Astrocyte (in vitro differentiated cells and primary cell): ENCODE measurements at regions not wholly inside any gene's neighbourhood (a gene's known extent, or its start where the extent isn't known, plus 50 kb on each side); places are given as distances from the start of the nearest gene placed in this dataset.

ENCODE experiments used
- CTCF ChIP-seq: IDR thresholded peaks from 2 replicates; pipeline ENCODE4 v1.5.1; 2011; ENCODE audit warnings: low read depth, mild to moderate bottlenecking, inconsistent platforms, low read length, moderate library complexity; ENCODE audit not compliant: insufficient read depth
- EZH2 ChIP-seq: IDR thresholded peaks from 2 replicates; pipeline ENCODE4 v1.6.1; 2012; ENCODE audit warnings: mild to moderate bottlenecking, low read length, inconsistent platforms; ENCODE audit not compliant: insufficient read depth

GRCh38 chr10:16231734-16232435 lies 204.9 kb upstream of the PTER start:
- TF ChIP-seq CTCF (no peak), EZH2 (no peak)
